Erythroblast (primary cell): ENCODE measurements at regions not wholly inside any gene's neighbourhood (a gene's known extent, or its start where the extent isn't known, plus 50 kb on each side); places are given as distances from the start of the nearest gene placed in this dataset.
"Not testable (repeated sequence)": the region's sequence is repeated elsewhere in the genome, so short reads cannot be mapped to it uniquely, and the experiment has no call there.

Source experiments
- DNase-seq, 2 experiments: peaks; one replicate each; lab custom pipeline; 2025; lab: John Stamatoyannopoulos, UW
- GATA1 ChIP-seq: IDR thresholded peaks from 2 replicates; pipeline ENCODE4 v1.6.1; 2011; ENCODE audit warnings: low read depth, mild to moderate bottlenecking, control low read depth, low read length, moderate library complexity
- POLR2A ChIP-seq: IDR thresholded peaks from 2 replicates; pipeline ENCODE4 v1.6.1; 2011; ENCODE audit warnings: mild to moderate bottlenecking, low read length

DNA sequence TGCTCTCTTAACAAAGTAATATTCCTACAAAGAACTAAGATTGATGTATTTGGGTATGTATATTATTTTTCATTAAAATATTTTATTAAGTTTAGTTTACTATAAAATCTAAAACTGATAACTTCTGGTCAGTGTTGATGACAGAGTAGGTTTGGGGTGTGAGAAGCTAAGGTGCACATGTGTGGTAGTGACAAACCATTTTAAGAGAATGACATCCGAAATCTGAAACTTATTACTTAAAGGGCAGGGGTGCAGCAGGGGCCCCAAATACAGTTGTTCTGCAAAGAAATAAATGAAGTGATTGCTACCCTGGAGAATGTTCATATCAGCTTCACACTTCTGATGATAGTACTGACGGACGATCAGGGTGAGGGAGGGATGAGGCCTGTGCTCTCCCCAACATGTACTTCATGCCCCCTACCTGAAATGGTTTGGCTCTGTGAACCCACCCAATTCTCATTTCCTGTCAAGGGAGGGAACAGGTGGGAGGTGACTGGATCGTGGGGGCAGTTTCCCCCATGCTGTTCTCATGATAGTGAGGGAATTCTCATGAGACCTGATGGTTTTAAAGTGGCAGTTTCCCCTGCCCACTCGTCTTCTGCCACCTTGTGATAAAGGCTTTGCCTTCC is 125.3 kb upstream of the RFX3 start:
- no peak for DNase-seq
- no peak for TF ChIP-seq GATA1
- no peak for TF ChIP-seq POLR2A

DNA sequence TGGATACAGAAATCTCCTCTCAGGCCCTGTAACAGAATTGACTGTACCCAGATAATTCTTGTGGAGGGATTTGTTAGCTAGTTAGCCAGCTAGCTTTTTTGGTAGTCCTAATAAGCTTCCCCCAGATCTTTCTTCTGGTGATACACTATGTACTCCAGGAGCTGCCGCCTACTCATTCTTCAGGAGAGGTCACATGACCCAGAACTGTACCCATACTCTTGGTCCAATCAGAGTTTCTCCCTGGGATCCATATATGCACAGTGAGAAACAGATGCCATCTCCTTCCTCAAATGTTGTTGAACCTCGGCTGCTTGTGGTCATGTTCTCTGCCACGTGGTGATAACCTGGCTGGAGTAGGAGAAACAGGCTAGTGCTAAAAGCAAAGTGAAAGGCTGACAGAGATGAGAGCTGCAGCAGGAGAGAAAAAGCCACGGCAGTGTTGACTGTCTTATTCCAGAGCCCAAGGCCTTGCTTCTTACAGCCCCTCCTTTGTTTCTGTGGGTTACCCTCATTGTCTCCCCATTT is 123.0 kb upstream of the RFX3 start:
- TF ChIP-seq POLR2A (no peak), GATA1 (no peak)
- no peak for DNase-seq

DNA sequence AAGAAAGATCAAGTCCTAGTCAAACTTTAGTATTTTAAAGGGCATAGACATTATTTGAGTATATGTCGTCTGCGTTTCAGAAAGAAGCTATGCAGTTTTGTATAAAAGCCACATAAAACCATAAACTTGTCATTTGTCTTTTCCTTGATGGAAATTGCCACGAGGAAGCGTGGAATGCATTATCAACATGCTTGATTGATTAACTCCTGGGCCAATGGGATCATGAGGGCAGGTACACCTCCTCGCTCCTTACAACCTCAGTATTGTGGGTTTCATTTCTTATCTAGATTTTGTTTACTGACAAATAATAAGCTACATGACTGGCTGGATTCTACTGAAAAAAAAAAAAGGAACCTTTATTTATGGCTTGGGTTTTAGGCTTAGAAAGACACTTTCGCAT is 122.5 kb upstream of the RFX3 start:
- no peak for TF ChIP-seq GATA1
- TF ChIP-seq POLR2A, result no peak
- no peak for DNase-seq

DNA sequence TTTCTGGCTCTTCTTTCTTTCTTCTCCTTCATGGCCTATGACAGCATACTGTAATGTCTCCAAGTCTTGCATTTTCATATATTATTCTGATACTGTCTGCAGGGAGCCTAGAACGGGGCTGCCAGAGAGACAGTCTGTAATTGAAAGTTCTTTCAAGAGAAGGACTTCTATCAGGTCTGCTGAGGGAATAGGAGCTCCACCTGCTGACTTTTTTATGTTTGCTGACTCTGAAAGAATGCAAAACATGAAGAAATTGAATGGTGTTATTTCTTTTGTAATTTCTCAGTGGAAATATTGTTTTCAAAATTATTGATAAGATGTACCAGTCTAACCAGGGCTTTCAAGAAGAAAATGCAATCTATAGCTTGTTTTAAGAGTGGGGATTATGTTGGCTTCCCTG is 121.9 kb upstream of the RFX3 start:
- peak in 1 of 2 experiments; percentile 4 for DNase-seq
- no peak for TF ChIP-seq POLR2A
- no peak for TF ChIP-seq GATA1

DNA sequence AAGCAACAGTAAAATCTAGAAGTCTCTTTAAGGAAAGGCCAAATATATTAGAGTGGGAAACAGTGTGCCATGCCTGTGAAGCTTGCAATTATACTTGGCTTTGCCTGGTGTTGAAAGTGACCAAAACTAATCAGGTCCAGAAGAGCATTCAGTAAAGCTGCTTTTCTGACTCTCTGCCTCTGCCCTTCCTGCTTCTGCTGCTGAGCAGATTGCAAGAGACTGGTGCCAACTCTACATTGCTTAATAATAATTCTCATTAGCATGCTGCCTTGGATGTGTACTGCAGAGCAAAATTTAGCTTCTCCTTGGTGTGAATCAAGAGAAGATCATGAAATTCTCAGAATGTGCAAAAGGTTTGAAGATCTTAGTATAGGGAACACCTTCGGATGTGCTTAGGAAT is 120.4 kb upstream of the RFX3 start:
- no peak for DNase-seq
- TF ChIP-seq POLR2A (no peak), GATA1 (no peak)

DNA sequence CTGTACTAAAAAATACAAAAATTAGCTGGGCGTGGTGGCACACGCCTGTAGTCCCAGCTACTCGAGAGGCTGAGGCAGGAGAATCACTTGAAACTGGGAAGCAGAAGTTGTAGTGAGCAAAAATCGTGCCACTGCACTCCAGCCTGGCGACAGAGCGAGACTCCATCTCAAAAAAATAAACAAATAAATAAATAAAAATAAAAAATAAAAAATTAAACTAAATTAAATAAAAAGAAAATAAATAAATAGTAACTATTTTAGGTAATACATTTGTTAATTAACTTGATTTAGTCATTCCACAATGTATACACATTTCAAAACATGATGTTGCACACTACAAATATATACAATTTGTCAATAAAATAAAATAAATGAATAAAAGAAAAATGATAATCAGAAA is 116.3 kb upstream of the RFX3 start:
- not testable (repeated sequence) for DNase-seq

DNA sequence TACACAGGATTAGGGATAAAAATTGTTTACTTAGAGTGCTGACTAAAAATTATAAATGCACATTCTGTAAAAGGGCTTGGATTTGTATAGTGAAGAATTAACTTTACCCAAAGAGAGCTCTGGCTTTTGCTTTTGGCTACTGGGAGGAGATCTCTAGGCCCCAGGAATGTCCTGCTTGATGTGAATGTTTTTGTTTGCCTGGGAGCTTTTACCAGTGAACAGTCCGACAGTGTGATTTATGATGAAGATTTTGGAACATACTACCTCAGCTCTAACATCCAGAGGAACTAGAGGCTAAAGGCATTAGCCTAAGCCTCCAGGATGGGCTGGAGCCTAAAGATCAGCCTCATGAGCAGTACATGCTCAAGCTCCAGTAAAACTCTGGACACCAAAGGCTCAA is 103.7 kb upstream of the RFX3 start:
- DNase-seq, result no peak
- no peak for TF ChIP-seq GATA1
- no peak for TF ChIP-seq POLR2A

DNA sequence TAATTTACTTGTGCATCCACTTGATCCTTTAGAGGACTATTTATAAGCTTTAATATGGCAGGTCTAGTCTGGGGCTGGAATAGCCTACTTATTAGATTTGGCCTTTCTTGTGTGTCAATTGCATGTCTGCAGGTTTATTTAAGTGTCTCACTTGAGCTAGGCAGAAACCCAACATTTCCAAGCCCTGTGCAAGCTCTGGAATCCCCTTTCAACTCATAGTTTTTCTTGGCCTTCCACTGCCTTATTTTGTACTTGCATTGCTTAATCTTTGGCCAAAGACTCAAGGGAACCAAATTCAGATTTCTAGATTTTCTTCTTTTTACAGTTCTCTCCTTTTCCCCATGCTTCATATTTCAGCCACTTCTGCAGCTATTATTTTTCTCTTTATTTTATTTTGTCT is 102.4 kb upstream of the RFX3 start:
- no peak for DNase-seq
- TF ChIP-seq GATA1, result no peak
- no peak for TF ChIP-seq POLR2A

DNA sequence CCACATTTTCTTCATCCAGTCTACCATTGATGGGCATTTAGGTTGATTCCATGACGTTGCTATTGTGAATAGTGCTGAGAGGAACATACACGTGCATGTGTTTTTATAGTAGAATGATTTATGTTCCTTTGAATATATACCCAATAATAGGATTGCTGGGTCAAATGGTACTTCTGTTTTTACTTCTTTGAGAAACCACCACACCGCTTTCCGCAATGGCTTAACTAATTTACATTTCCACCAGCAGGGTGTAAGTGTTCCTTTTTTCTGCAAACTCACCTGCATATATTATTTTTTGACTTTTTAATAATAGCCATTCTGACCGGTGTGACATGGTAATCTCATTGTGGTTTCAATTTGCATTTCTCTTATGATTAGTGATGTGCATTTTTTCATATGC is 82.2 kb upstream of the RFX3 start:
- no peak for DNase-seq
- TF ChIP-seq POLR2A, result no peak
- TF ChIP-seq GATA1, result no peak

DNA sequence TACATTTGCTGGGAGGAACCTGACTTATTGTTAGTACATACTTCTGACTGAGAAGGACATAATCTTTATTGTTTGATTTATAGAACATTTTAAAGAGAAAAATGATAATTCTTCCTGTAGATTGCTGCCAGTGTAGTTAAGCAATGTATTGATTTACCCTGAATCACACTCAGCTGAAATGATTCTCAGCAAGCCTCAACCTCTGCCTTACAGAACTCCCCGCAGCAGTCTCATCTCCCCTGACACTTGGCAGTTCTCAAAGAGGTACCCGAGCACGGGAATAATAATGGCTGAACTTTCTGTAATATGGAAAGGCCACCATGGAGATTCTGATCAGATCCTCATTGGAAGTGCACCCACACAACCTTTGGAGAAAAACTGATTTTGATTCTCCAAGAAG is 74.9 kb upstream of the RFX3 start:
- DNase-seq, result no peak
- TF ChIP-seq GATA1 (no peak), POLR2A (no peak)

DNA sequence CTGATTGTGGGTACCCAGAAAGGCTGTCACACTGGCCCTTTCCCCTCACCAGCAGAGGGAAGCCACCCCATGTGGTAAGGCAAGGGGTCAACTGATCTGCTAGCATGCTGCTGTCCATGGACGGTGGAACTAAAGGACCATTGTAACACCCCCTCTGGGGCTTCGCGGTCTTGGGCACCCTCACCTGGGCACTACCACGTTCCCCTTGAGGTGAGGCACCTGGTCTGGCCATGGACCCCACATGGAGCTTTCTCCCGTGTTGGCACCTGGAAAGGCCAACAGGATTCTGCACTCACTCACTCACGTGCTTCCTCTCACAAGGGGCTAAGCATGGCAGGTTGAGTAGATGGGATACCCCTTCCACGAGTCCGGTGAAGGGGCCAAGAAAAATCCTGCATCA is 72.0 kb upstream of the RFX3 start:
- TF ChIP-seq POLR2A, result no peak
- TF ChIP-seq GATA1, result no peak
- DNase-seq, result no peak

DNA sequence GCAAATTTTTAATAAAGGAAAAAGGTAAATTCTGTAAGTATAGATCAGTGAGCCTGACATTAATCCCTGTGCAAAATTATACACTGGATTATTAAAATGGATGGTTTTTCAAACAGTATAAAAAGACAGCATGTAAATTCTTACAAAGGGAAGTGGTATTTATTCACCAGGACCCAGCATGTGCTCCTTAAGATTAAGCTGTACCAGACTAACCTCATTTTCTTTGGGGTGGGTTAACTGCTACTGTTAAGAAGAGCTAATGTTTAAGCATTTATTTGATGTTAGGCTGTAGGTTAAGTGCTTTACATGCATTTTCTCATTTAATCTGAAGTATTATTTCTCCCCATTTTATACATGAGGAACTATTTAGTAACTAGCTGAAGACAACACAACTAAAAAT is 60.3 kb upstream of the RFX3 start:
- no peak for DNase-seq
- TF ChIP-seq GATA1 (no peak), POLR2A (no peak)

DNA sequence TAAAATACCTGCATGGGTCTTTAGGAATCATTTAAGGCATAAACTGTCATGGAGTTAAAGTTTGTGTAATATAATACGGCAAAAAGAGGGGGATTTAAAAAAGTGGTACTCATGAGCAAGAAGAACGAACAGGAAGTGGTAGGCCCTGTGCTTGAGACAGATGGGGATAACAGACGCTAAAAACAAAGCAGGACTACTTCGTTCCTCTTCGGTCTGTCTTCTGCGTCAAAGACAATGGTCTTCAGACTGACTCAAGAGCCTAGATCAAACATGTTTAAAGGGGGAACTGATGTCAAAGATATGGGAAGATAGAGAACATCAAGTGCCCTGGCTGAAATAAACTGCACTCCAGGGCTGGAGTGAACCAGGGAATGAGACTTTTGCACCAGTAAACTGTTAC is 59.8 kb upstream of the RFX3 start:
- no peak for TF ChIP-seq POLR2A
- TF ChIP-seq GATA1, result no peak
- no peak for DNase-seq

DNA sequence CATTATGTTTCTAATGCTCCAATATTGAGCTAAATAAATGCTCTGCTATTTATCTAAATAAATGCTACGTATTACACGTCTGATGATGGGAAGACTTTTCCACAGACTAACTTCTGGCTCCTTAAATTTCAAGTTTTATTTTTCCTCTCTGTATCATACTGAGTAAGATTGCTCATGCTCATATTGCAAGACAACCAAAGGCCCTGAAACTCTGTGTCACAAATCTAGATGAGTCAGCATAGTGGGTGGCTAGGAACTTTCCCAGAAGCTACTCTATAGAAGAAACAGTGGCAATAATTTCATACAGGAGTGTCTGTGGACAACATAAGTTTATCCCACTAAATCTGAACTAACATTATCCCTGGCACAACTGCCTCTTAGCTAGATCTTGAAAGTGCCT is 53.0 kb upstream of the RFX3 start:
- TF ChIP-seq POLR2A (no peak), GATA1 (no peak)
- peak in 1 of 2 experiments; percentile 49 for DNase-seq

DNA sequence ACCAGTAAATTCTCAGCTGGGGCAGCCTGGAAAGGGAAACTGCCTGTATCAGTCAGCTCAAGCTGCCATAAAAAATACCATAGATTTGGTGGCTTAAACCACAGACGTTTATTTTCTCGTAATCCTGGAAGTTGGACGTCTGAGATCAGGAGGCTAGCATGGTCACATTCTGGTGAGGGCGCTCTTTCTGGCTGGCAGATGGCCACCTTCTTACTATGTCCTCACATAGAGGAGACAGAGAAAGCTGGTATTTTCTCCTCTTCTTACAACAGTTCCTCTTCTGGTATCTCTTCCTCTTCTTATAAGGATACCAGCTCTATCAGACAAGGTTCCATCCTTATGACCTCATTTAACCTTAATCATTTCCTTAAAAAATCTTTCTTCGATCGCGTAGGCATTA is 50.5 kb upstream of the RFX3 start:
- peak in 1 of 2 experiments; percentile 3 for DNase-seq

DNA sequence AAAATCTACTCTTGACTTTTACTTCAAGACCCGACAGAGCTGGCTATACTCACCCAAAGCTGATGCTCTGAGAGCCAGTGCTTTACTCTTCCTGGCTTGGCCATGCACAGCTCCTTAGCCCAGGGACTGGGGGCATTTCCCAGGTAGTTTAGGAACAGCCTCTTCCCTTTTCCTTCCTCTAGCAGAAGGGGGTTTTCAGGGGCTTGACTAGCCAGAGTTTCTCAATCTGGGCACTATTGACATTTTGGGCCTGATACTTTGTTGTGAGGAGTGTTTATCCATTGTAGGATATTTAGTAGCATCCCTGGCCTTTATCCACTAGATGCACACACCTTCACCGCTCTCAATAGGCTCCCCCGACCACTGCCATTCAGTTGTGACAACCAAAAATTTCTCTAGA is 50.0 kb upstream of the RFX3 start:
- TF ChIP-seq GATA1, result no peak
- TF ChIP-seq POLR2A, result no peak
- no peak for DNase-seq

More for the DNA sequence above, 50.5 kb upstream of the RFX3 start:
- TF ChIP-seq POLR2A, result no peak
- no peak for TF ChIP-seq GATA1
